Small intestine (tissue), 7 donors: ENCODE measurements at regions not wholly inside any gene's neighbourhood (a gene's known extent, or its start where the extent isn't known, plus 50 kb on each side); places are given as distances from the start of the nearest gene placed in this dataset.
A peak's percentile ranks its signal among the peaks of the same experiment; 100 is the strongest.

Experiments used
- DNase-seq, 2 donors: peaks; one replicate each; pipeline versions ENCODE4 v3.0.0 to v3.0.0-alpha.2; 2013
- FAIRE-seq: peaks from 2 replicates; lab custom pipeline; 2012; peaks lifted over from hg19 to GRCh38; lab: Jason Lieb, UNC
- H3K27ac ChIP-seq, 3 donors: one replicate each; pipeline ENCODE4 v1.5.1; 2013; ENCODE audit warnings: low read length in 2 of 3, mild to moderate bottlenecking in 2 of 3, control low read depth in 1 of 3, inconsistent platforms in 1 of 3, low read depth in 1 of 3, moderate library complexity in 1 of 3
- H3K27me3 ChIP-seq, 3 donors: one replicate each; pipeline ENCODE4 v1.6.1; 2013; ENCODE audit warnings: low read length in 3 of 3, inconsistent platforms in 1 of 3; ENCODE audit not compliant: control insufficient read depth in 3 of 3, insufficient read depth in 3 of 3
- H3K36me3 ChIP-seq, 3 donors: one replicate each; pipeline ENCODE4 v1.6.1; 2013; ENCODE audit warnings: low read length in 3 of 3, inconsistent platforms in 1 of 3, low read depth in 1 of 3, mild to moderate bottlenecking in 1 of 3, moderate library complexity in 1 of 3; ENCODE audit not compliant: control insufficient read depth in 3 of 3, insufficient read depth in 2 of 3
- H3K4me1 ChIP-seq, 3 donors: one replicate each; pipeline ENCODE4 v1.6.1; 2013; ENCODE audit warnings: low read length in 2 of 3, inconsistent platforms in 1 of 3, low read depth in 1 of 3, mild to moderate bottlenecking in 1 of 3, moderate library complexity in 1 of 3; ENCODE audit not compliant: control insufficient read depth in 3 of 3, insufficient read depth in 2 of 3
- H3K4me3 ChIP-seq, 3 donors: one replicate each; pipeline ENCODE4 v1.5.1; 2013; ENCODE audit warnings: low read length in 3 of 3, control low read depth in 1 of 3, inconsistent platforms in 1 of 3, low read depth in 1 of 3, mild to moderate bottlenecking in 1 of 3, moderate library complexity in 1 of 3
- H3K9me3 ChIP-seq, 2 donors: one replicate each; pipeline ENCODE4 v1.6.1; 2013; ENCODE audit warnings: low read depth in 1 of 2, low read length in 1 of 2; ENCODE audit not compliant: control insufficient read depth in 2 of 2, insufficient read depth in 1 of 2
- WGBS, 3 donors: extraction: QIAGEN DNeasy Blood & Tissue Kit; methylation state at CpG; one replicate each; pipeline ENCODE4 v1.1.7; 2013; 5-methylcytosine and 5-hydroxymethylcytosine counted together
- donor health status: healthy with polysubstance abuse.
- donor health status: control.
- donor health status: control.
- donor health status: Bipolar disorder and iron deficiency.
- donor health status: healthy.

- H3K27ac ChIP-seq = no peak overlapping the region
- no peaks in the 10 kb centered on the region for H3K9me3 ChIP-seq
- no peak for FAIRE-seq
- WGBS, 3 donors = 52 to 72% (median 69%) methylated on average over 6 of the region's 6 CpGs
- H3K4me1 ChIP-seq = no peaks in the 10 kb centered on the region
- H3K4me3 ChIP-seq = no peak overlapping the region
- no peak for DNase-seq
- no peaks in the 10 kb centered on the region for H3K27me3 ChIP-seq
- no peaks in the 10 kb centered on the region for H3K36me3 ChIP-seq
Measured at GRCh38 chr4:128707864-128708263, 101.6 kb upstream of the JADE1 start.

- WGBS, 3 donors = 91 to 94% (median 93%) methylated on average over 14 of the region's 14 CpGs
- H3K27ac ChIP-seq = no peak overlapping the region
- H3K36me3 ChIP-seq = no peaks in the 10 kb centered on the region
- H3K4me1 ChIP-seq = no peaks in the 10 kb centered on the region
- FAIRE-seq (no peak), DNase-seq (no peak)
- no peaks in the 10 kb centered on the region for H3K9me3 ChIP-seq
- H3K4me3 ChIP-seq = no peak overlapping the region
- H3K27me3 ChIP-seq = no peaks in the 10 kb centered on the region
Measured at GRCh38 chr4:128703948-128704347, 105.6 kb upstream of the JADE1 start.

GRCh38 chr4:128700659-128701350 lies 108.7 kb upstream of the JADE1 start:
- FAIRE-seq (no peak), DNase-seq (no peak)
- Histone ChIP-seq H3K36me3 (no peaks in the 10 kb centered on the region), H3K4me1 (peaks cover 0 to 10% (median 0%) of the 10 kb centered on the region in 3 donors), H3K27ac (no peak overlapping the region), H3K4me3 (no peak overlapping the region), H3K27me3 (no peaks in the 10 kb centered on the region), H3K9me3 (no peaks in the 10 kb centered on the region)
- WGBS, 3 donors = 58 to 100% (median 98%) methylated on average over 1 of the region's 1 CpG

- WGBS, 3 donors = 16 to 58% (median 42%) methylated on average over 2 of the region's 2 CpGs
- no peaks in the 10 kb centered on the region for H3K9me3 ChIP-seq
- DNase-seq (peak; percentile 7 to 33), FAIRE-seq (no peak)
- H3K36me3 ChIP-seq = no peaks in the 10 kb centered on the region
- H3K27me3 ChIP-seq = no peaks in the 10 kb centered on the region
- H3K27ac ChIP-seq = peak overlapping the region in 1 of 3 donors; percentile 1
- no peak overlapping the region for H3K4me3 ChIP-seq
- H3K4me1 ChIP-seq = peaks cover 0 to 10% (median 0%) of the 10 kb centered on the region in 3 donors
Measured at GRCh38 chr4:128698386-128698785, 111.1 kb upstream of the JADE1 start.

GRCh38 chr4:128697323-128697722 lies 112.2 kb upstream of the JADE1 start:
- DNase-seq (peak; percentile 30 to 54), FAIRE-seq (no peak)
- peak overlapping the region in 1 of 3 donors; percentile 19 for H3K27ac ChIP-seq
- 51 to 74% (median 60%) methylated on average over 5 of the region's 5 CpGs for WGBS, 3 donors
- H3K9me3 ChIP-seq = no peaks in the 10 kb centered on the region
- peaks cover 0 to 10% (median 0%) of the 10 kb centered on the region in 3 donors for H3K4me1 ChIP-seq
- H3K4me3 ChIP-seq = no peak overlapping the region
- H3K27me3 ChIP-seq = no peaks in the 10 kb centered on the region
- H3K36me3 ChIP-seq = no peaks in the 10 kb centered on the region

GRCh38 chr4:128690011-128690410 lies 119.5 kb upstream of the JADE1 start:
- no peak for DNase-seq
- no peaks in the 10 kb centered on the region for H3K36me3 ChIP-seq
- FAIRE-seq = no peak
- 79 to 87% (median 83%) methylated on average over 3 of the region's 3 CpGs for WGBS, 3 donors
- peaks cover 0 to 11% of the 10 kb centered on the region in 2 donors for H3K9me3 ChIP-seq
- H3K4me3 ChIP-seq = no peak overlapping the region
- peaks cover 0 to 18% (median 0%) of the 10 kb centered on the region in 3 donors for H3K4me1 ChIP-seq
- no peaks in the 10 kb centered on the region for H3K27me3 ChIP-seq
- H3K27ac ChIP-seq = no peak overlapping the region

- peaks cover 0 to 11% of the 10 kb centered on the region in 2 donors for H3K9me3 ChIP-seq
- no peak overlapping the region for H3K4me3 ChIP-seq
- H3K36me3 ChIP-seq = no peaks in the 10 kb centered on the region
- peak overlapping the region in 1 of 3 donors; percentile 65 for H3K27ac ChIP-seq
- H3K27me3 ChIP-seq = no peaks in the 10 kb centered on the region
- peak in 1 of 2 donors; percentile 32 for DNase-seq
- FAIRE-seq = no peak
- H3K4me1 ChIP-seq = peaks cover 0 to 18% (median 0%) of the 10 kb centered on the region in 3 donors
- 77 to 83% (median 82%) methylated on average over 3 of the region's 3 CpGs for WGBS, 3 donors
Measured at GRCh38 chr4:128688846-128689437, 120.6 kb upstream of the JADE1 start.

GRCh38 chr4:128688033-128688721 lies 121.3 kb upstream of the JADE1 start:
- H3K27ac ChIP-seq = peak overlapping the region in 1 of 3 donors; percentile 65
- H3K27me3 ChIP-seq = no peaks in the 10 kb centered on the region
- no peaks in the 10 kb centered on the region for H3K36me3 ChIP-seq
- DNase-seq = peak; percentile 17 to 68
- H3K9me3 ChIP-seq = peaks cover 0 to 11% of the 10 kb centered on the region in 2 donors
- no peak for FAIRE-seq
- H3K4me3 ChIP-seq = no peak overlapping the region
- peaks cover 0 to 18% (median 0%) of the 10 kb centered on the region in 3 donors for H3K4me1 ChIP-seq
- WGBS, 3 donors = 37 to 61% (median 58%) methylated on average over 3 of the region's 3 CpGs
